ENCODE measurements at regions not wholly inside any gene's neighbourhood (a gene's known extent, or its start where the extent isn't known, plus 50 kb on each side); places are given as distances from the start of the nearest gene placed in this dataset.

- TF ChIP-seq CTCF (IDR thresholded peaks at IDR 0.05) (no peak), POLR2A (IDR thresholded peaks at IDR 0.05) (no peak)
- Histone ChIP-seq H3K9me3 (no peaks in the 10 kb centered on the region), H3K36me3 (no peaks in the 10 kb centered on the region), H3K4me3 (no peak overlapping the region), H3K4me1 (peaks cover 0 to 18% (median 4%) of the 10 kb centered on the region in 12 donors), H3K27ac (no peak overlapping the region), H3K27me3 (no peaks in the 10 kb centered on the region)
- WGBS, 4 donors, result 69 to 84% (median 82%) methylated on average over 4 of the region's 4 CpGs
- intact Hi-C loops (cut with DNase I), result no loop called here
- ATAC-seq, result no peak
- no peak for DNase-seq
These were observed 431.8 kb upstream of the NOX3 start for GRCh38 chr6:155887421-155887820.

GRCh38 chr6:155883741-155884140 is 428.1 kb upstream of the NOX3 start:
- 44 to 61% (median 46%) methylated on average over 3 of the region's 3 CpGs for WGBS, 4 donors
- ATAC-seq (no peak), DNase-seq (no peak)
- intact Hi-C loops (cut with DNase I), result no loop called here
- Histone ChIP-seq H3K27ac (peak overlapping the region in 3 of 12 donors; percentile 1 to 47 (median 21)), H3K4me3 (no peak overlapping the region), H3K36me3 (no peaks in the 10 kb centered on the region), H3K4me1 (peaks cover 0 to 32% (median 5%) of the 10 kb centered on the region in 12 donors), H3K27me3 (no peaks in the 10 kb centered on the region), H3K9me3 (no peaks in the 10 kb centered on the region)
- TF ChIP-seq CTCF (IDR thresholded peaks at IDR 0.05) (no peak), POLR2A (IDR thresholded peaks at IDR 0.05) (no peak)

- Histone ChIP-seq H3K4me3 (no peak overlapping the region), H3K36me3 (no peaks in the 10 kb centered on the region), H3K27me3 (no peaks in the 10 kb centered on the region), H3K27ac (peak overlapping the region in 2 of 12 donors; percentile 1 to 21), H3K9me3 (no peaks in the 10 kb centered on the region), H3K4me1 (peaks cover 0 to 32% (median 5%) of the 10 kb centered on the region in 12 donors)
- no peak for DNase-seq
- intact Hi-C loops (cut with DNase I), result no loop called here
- ATAC-seq, result no peak
- TF ChIP-seq POLR2A (IDR thresholded peaks at IDR 0.05) (no peak), CTCF (IDR thresholded peaks at IDR 0.05) (no peak)
These were observed 427.7 kb upstream of the NOX3 start for GRCh38 chr6:155883334-155883731.

- no peaks in the 10 kb centered on the region for H3K9me3 ChIP-seq
- H3K4me1 ChIP-seq, result peaks cover 0 to 32% (median 5%) of the 10 kb centered on the region in 12 donors
- H3K4me3 ChIP-seq, result no peak overlapping the region
- ATAC-seq, result no peak
- H3K27me3 ChIP-seq, result no peaks in the 10 kb centered on the region
- intact Hi-C loops (cut with DNase I), result no loop called here
- H3K36me3 ChIP-seq, result no peaks in the 10 kb centered on the region
- TF ChIP-seq CTCF (IDR thresholded peaks at IDR 0.05), result no peak
- TF ChIP-seq POLR2A (IDR thresholded peaks at IDR 0.05), result no peak
- 63 to 75% (median 73%) methylated on average over 4 of the region's 4 CpGs for WGBS, 4 donors
- no peak overlapping the region for H3K27ac ChIP-seq
- DNase-seq, result no peak
These were observed 427.1 kb upstream of the NOX3 start for GRCh38 chr6:155882527-155883333.
